Amygdala (tissue), 56 donors: ENCODE measurements at regions not wholly inside any gene's neighbourhood (a gene's known extent, or its start where the extent isn't known, plus 50 kb on each side); places are given as distances from the start of the nearest gene placed in this dataset.
"Not testable (repeated sequence)": the region's sequence is repeated elsewhere in the genome, so short reads cannot be mapped to it uniquely, and the experiment has no call there.

ENCODE experiments used
- DNase-seq, 56 donors: peaks; one replicate each; lab custom pipeline; 2025; lab: John Stamatoyannopoulos, UW

GRCh38 chr4:160523231-160523630, 1420.4 kb downstream of the RAPGEF2 start:
- DNase-seq: no peak

GRCh38 chr4:160537681-160538080, 1434.8 kb downstream of the RAPGEF2 start:
- DNase-seq: no peak

- no peak for DNase-seq
These were observed 1443.3 kb downstream of the RAPGEF2 start for GRCh38 chr4:160546201-160546600.

- not testable (repeated sequence) for DNase-seq
These were observed 1447.2 kb downstream of the RAPGEF2 start for GRCh38 chr4:160549951-160550519.

GRCh38 chr4:160562661-160563060, 1459.8 kb downstream of the RAPGEF2 start:
- DNase-seq: no peak

GRCh38 chr4:160563552-160564282, 1460.8 kb downstream of the RAPGEF2 start:
- DNase-seq: no peak

- no peak for DNase-seq
These were observed 1464.8 kb downstream of the RAPGEF2 start for GRCh38 chr4:160567634-160568033.

GRCh38 chr4:160570271-160570670, 1467.4 kb downstream of the RAPGEF2 start:
- DNase-seq: no peak

- not testable (repeated sequence) for DNase-seq
These were observed 1471.4 kb downstream of the RAPGEF2 start for GRCh38 chr4:160574272-160574671.

GRCh38 chr4:160580581-160580980, 1477.7 kb downstream of the RAPGEF2 start:
- DNase-seq: no peak

- no peak for DNase-seq
These were observed 1489.4 kb downstream of the RAPGEF2 start for GRCh38 chr4:160592258-160592657.

GRCh38 chr4:160595646-160596045, 1492.8 kb downstream of the RAPGEF2 start:
- no peak for DNase-seq

GRCh38 chr4:160604541-160604940, 1501.7 kb downstream of the RAPGEF2 start:
- DNase-seq: no peak

GRCh38 chr4:160611181-160611580, 1508.3 kb downstream of the RAPGEF2 start:
- DNase-seq: no peak

- no peak for DNase-seq
These were observed 1528.2 kb downstream of the RAPGEF2 start for GRCh38 chr4:160631044-160631443.

GRCh38 chr4:160652790-160653189, 1511.0 kb downstream of the FSTL5 start:
- no peak for DNase-seq

GRCh38 chr4:160675550-160675949, 1488.2 kb downstream of the FSTL5 start:
- no peak for DNase-seq

- DNase-seq: no peak
These were observed 1478.1 kb downstream of the FSTL5 start for GRCh38 chr4:160685729-160686128.

- DNase-seq: no peak
These were observed 1462.1 kb downstream of the FSTL5 start for GRCh38 chr4:160701671-160702070.

- no peak for DNase-seq
These were observed 1454.8 kb downstream of the FSTL5 start for GRCh38 chr4:160709026-160709425.

- no peak for DNase-seq
These were observed 1454.3 kb downstream of the FSTL5 start for GRCh38 chr4:160709546-160709945.

- no peak for DNase-seq
These were observed 1447.2 kb downstream of the FSTL5 start for GRCh38 chr4:160716551-160716950.
